ENCODE measurements at regions not wholly inside any gene's neighbourhood (a gene's known extent, or its start where the extent isn't known, plus 50 kb on each side); places are given as distances from the start of the nearest gene placed in this dataset.

DNA sequence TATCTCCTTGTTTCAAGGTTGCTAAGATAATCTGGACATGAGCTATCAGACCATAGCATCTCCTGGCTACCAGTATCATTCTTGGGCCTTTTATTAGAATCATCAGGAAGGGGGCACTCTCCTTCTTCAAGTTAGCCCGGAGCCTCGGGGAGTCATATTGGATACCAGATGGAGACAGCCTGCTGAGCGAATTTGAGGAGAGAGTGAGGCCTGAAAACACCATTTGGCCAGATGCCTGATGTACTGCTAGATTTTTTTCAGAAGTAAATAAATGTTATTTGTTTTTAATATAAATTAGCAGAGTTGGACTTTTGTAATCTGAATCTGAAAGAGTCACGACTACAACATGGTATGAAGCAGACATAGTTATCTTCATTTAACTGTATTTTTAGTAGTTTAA is 848.6 kb downstream of the IGSF11 start:
- Histone ChIP-seq H3K4me1 (ENCODE audit: insufficient read depth, low read length) (no peaks in the 10 kb centered on the region), H3K9me3 (ENCODE audit: insufficient read depth, low read depth, low read length) (peaks cover 2% of the 10 kb centered on the region), H3K4me3 (ENCODE audit: insufficient read depth, low read depth, low read length) (no peak overlapping the region), H3K4me2 (ENCODE audit: low read length) (no peak overlapping the region), H4K20me1 (ENCODE audit: insufficient read depth, low read length) (no peaks in the 10 kb centered on the region), H3K9ac (ENCODE audit: low read length) (no peak overlapping the region), H3K36me3 (ENCODE audit: insufficient read depth, low read length) (no peaks in the 10 kb centered on the region), H3K27me3 (ENCODE audit: insufficient read depth, low read length) (no peaks in the 10 kb centered on the region), H3K27ac (ENCODE audit: low read depth, low read length) (no peak overlapping the region), H3K79me2 (ENCODE audit: insufficient read depth, low read length) (no peaks in the 10 kb centered on the region), H2AFZ (ENCODE audit: low read depth, low read length) (no peak overlapping the region)
- FAIRE-seq (no peak), DNase-seq (ENCODE audit: low read depth) (no peak)
- no peaks in the 10 kb centered on the region for H3K4me1 Mint-ChIP-seq (ENCODE audit: low read depth, unreplicated experiment)
- no peaks in the 10 kb centered on the region for H3K36me3 Mint-ChIP-seq (ENCODE audit: low read depth, unreplicated experiment)
- TF ChIP-seq EZH2 (IDR thresholded peaks at IDR 0.05; ENCODE audit: insufficient read depth, low read length) (no peak), CTCF (IDR thresholded peaks at IDR 0.05; ENCODE audit: insufficient read depth, low read depth, low read length) (no peak)
- no peaks in the 10 kb centered on the region for H3K27me3 Mint-ChIP-seq (ENCODE audit: low read depth, unreplicated experiment)
- no peak overlapping the region for H3K4me3 Mint-ChIP-seq (ENCODE audit: unreplicated experiment)
- H3K9me3 Mint-ChIP-seq (ENCODE audit: unreplicated experiment) = peaks cover 4% of the 10 kb centered on the region
- H3K27ac Mint-ChIP-seq (ENCODE audit: unreplicated experiment) = no peak overlapping the region

- H3K4me1 Mint-ChIP-seq (ENCODE audit: low read depth, unreplicated experiment) = no peaks in the 10 kb centered on the region
- Histone ChIP-seq H3K9me3 (ENCODE audit: insufficient read depth, low read depth, low read length) (peaks cover 2% of the 10 kb centered on the region), H3K9ac (ENCODE audit: low read length) (no peak overlapping the region), H3K79me2 (ENCODE audit: insufficient read depth, low read length) (no peaks in the 10 kb centered on the region), H3K27me3 (ENCODE audit: insufficient read depth, low read length) (no peaks in the 10 kb centered on the region), H3K27ac (ENCODE audit: low read depth, low read length) (no peak overlapping the region), H3K4me3 (ENCODE audit: insufficient read depth, low read depth, low read length) (no peak overlapping the region), H2AFZ (ENCODE audit: low read depth, low read length) (no peak overlapping the region), H3K36me3 (ENCODE audit: insufficient read depth, low read length) (no peaks in the 10 kb centered on the region), H3K4me1 (ENCODE audit: insufficient read depth, low read length) (no peaks in the 10 kb centered on the region), H4K20me1 (ENCODE audit: insufficient read depth, low read length) (no peaks in the 10 kb centered on the region), H3K4me2 (ENCODE audit: low read length) (no peak overlapping the region)
- H3K27ac Mint-ChIP-seq (ENCODE audit: unreplicated experiment) = no peak overlapping the region
- peaks cover 4% of the 10 kb centered on the region for H3K9me3 Mint-ChIP-seq (ENCODE audit: unreplicated experiment)
- no peak for FAIRE-seq
- no peaks in the 10 kb centered on the region for H3K27me3 Mint-ChIP-seq (ENCODE audit: low read depth, unreplicated experiment)
- TF ChIP-seq CTCF (IDR thresholded peaks at IDR 0.05; ENCODE audit: insufficient read depth, low read depth, low read length) = no peak
- TF ChIP-seq EZH2 (IDR thresholded peaks at IDR 0.05; ENCODE audit: insufficient read depth, low read length) = no peak
- H3K36me3 Mint-ChIP-seq (ENCODE audit: low read depth, unreplicated experiment) = no peaks in the 10 kb centered on the region
- DNase-seq (ENCODE audit: low read depth) = no peak
- no peak overlapping the region for H3K4me3 Mint-ChIP-seq (ENCODE audit: unreplicated experiment)
These were observed 847.4 kb downstream of the IGSF11 start for GRCh38 chr3:118187221-118187620.

DNA sequence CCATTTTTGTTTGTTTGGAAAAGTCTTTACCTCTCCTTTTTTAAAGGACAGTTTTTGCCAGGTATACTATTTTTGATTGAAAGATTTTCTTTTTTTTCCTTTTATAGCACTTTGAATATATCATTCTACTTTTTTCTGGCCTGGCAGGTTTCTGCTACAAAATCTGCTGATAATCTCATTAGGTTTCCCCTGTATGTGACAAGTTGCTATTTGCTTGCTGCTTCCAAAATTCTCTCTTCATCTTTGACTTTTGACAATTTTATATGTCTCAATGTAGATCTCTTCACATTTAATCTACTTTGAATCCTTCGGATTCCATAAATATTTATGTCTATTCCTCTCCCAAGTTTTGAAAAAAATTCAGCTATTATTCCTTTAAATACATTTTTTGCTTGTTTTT is 838.5 kb downstream of the IGSF11 start:
- Histone ChIP-seq H3K27ac (ENCODE audit: low read depth, low read length) (no peak overlapping the region), H3K4me1 (ENCODE audit: insufficient read depth, low read length) (no peaks in the 10 kb centered on the region), H4K20me1 (ENCODE audit: insufficient read depth, low read length) (no peaks in the 10 kb centered on the region), H3K4me3 (ENCODE audit: insufficient read depth, low read depth, low read length) (no peak overlapping the region), H3K9ac (ENCODE audit: low read length) (no peak overlapping the region), H3K79me2 (ENCODE audit: insufficient read depth, low read length) (no peaks in the 10 kb centered on the region), H3K9me3 (ENCODE audit: insufficient read depth, low read depth, low read length) (peaks cover 7% of the 10 kb centered on the region), H2AFZ (ENCODE audit: low read depth, low read length) (no peak overlapping the region), H3K4me2 (ENCODE audit: low read length) (no peak overlapping the region), H3K36me3 (ENCODE audit: insufficient read depth, low read length) (no peaks in the 10 kb centered on the region), H3K27me3 (ENCODE audit: insufficient read depth, low read length) (no peaks in the 10 kb centered on the region)
- TF ChIP-seq EZH2 (IDR thresholded peaks at IDR 0.05; ENCODE audit: insufficient read depth, low read length) (no peak), CTCF (IDR thresholded peaks at IDR 0.05; ENCODE audit: insufficient read depth, low read depth, low read length) (no peak)
- Mint-ChIP-seq H3K27ac (ENCODE audit: unreplicated experiment) (no peak overlapping the region), H3K27me3 (ENCODE audit: low read depth, unreplicated experiment) (no peaks in the 10 kb centered on the region), H3K4me3 (ENCODE audit: unreplicated experiment) (no peak overlapping the region), H3K36me3 (ENCODE audit: low read depth, unreplicated experiment) (no peaks in the 10 kb centered on the region), H3K4me1 (ENCODE audit: low read depth, unreplicated experiment) (no peaks in the 10 kb centered on the region), H3K9me3 (ENCODE audit: unreplicated experiment) (peaks cover 14% of the 10 kb centered on the region)
- DNase-seq (ENCODE audit: low read depth) = no peak
- FAIRE-seq = no peak

Data from astrocyte (in vitro differentiated cells and primary cell).